Esophagus squamous epithelium (tissue), 5 donors: ENCODE measurements at regions not wholly inside any gene's neighbourhood (a gene's known extent, or its start where the extent isn't known, plus 50 kb on each side); places are given as distances from the start of the nearest gene placed in this dataset.
"Not testable (repeated sequence)": the region's sequence is repeated elsewhere in the genome, so short reads cannot be mapped to it uniquely, and the experiment has no call there.

Source experiments
- DNase-seq: peaks from one replicate; lab custom pipeline; 2025; lab: John Stamatoyannopoulos, UW
- H3K27ac ChIP-seq, 4 donors: fragments of 200-600 bp; sonication (generic); one replicate each; pipeline ENCODE4 v1.5.1; 2016 to 2019; ENCODE audit warnings: mild to moderate bottlenecking in 1 of 4
- H3K27me3 ChIP-seq, 4 donors: fragments of 200-600 bp; sonication (generic); 1 replicate in 3 of 4; 2 replicates in 1 of 4; pipeline versions ENCODE4 v1.5.1 to v1.6.0; 2017 to 2021; ENCODE audit warnings: antibody characterized with exemption in 1 of 4
- H3K36me3 ChIP-seq, 3 donors: fragments of 200-600 bp; sonication (generic); one replicate each; pipeline ENCODE4 v1.5.1; 2016 to 2019
- H3K4me1 ChIP-seq, 3 donors: fragments of 200-600 bp; sonication (generic); one replicate each; pipeline ENCODE4 v1.5.1; 2017 to 2019
- H3K4me3 ChIP-seq, 4 donors: fragments of 200-600 bp; sonication (generic); 1 replicate in 3 of 4; 2 replicates in 1 of 4; pipeline ENCODE4 v1.5.1; 2016 to 2019; ENCODE audit warnings: mild to moderate bottlenecking in 2 of 4, moderate library complexity in 1 of 4
- H3K9me3 ChIP-seq, 3 donors: fragments of 200-600 bp; sonication (generic); one replicate each; pipeline ENCODE4 v1.5.1; 2016 to 2019
- CTCF ChIP-seq, 6 experiments: fragments of 450-650 bp in 4 of 6; fragments of 200-600 bp in 2 of 6; sonication (generic) in 2 of 6; IDR thresholded peaks; one replicate each; pipeline ENCODE4 v1.5.1; 2016 to 2019; ENCODE audit warnings: antibody characterized with exemption in 6 of 6, mild to moderate bottlenecking in 4 of 6, moderate library complexity in 4 of 6
- POLR2A ChIP-seq, 4 donors: fragments of 450-650 bp; IDR thresholded peaks; one replicate each; pipeline ENCODE4 v1.6.1; 2017; ENCODE audit warnings: antibody characterized with exemption in 4 of 4, mild to moderate bottlenecking in 4 of 4, moderate library complexity in 3 of 4
- WGBS, 2 donors: methylation state at CpG; one replicate each; pipeline ENCODE4 v1.1.5; 2018; 5-methylcytosine and 5-hydroxymethylcytosine counted together
- intact Hi-C: fragments of 100-400 bp; cut with DNase I; formaldehyde crosslinking; loops from one replicate; pipeline ENCODE4 v1.15.0; 2022
- donor health status: DM: yes; HTN: yes; CAD: no.

DNA sequence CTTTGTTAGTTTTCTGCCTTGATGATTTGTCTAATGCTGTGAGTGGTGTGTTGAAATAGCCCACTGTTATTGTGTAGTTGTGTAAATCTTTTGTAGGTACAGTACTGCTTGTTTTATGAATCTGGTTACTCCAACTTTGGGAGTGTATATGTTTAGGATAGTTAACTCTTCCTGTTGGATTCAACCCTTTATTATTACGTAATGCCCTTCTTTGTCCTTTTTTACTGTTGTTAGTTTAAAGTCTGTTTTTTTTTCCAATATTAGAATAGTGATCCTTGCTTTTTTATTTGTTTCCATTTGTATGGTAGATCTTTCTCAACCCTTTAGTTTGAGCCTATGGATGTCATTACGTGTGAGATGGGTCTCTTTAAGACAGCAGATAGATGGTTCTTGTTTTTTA is 261.5 kb upstream of the CDH2 start:
- H3K27ac ChIP-seq = no peak overlapping the region
- no peaks in the 10 kb centered on the region for H3K36me3 ChIP-seq
- 45 to 58% methylated on average over 2 of the region's 2 CpGs for WGBS, 2 donors
- H3K9me3 ChIP-seq = peaks cover 0 to 12% (median 0%) of the 10 kb centered on the region in 3 donors
- H3K4me1 ChIP-seq = no peaks in the 10 kb centered on the region
- no peak for TF ChIP-seq POLR2A (IDR thresholded peaks at IDR 0.05)
- no peak for TF ChIP-seq CTCF (IDR thresholded peaks at IDR 0.05)
- DNase-seq = no peak
- H3K4me3 ChIP-seq = no peak overlapping the region
- H3K27me3 ChIP-seq = no peaks in the 10 kb centered on the region
- intact Hi-C loops = no loop called here

- Histone ChIP-seq H3K4me3 (no peak overlapping the region), H3K9me3 (no peaks in the 10 kb centered on the region), H3K27me3 (no peaks in the 10 kb centered on the region), H3K27ac (no peak overlapping the region), H3K36me3 (no peaks in the 10 kb centered on the region), H3K4me1 (no peaks in the 10 kb centered on the region)
- WGBS, 2 donors = 56 to 72% methylated on average over 5 of the region's 5 CpGs
- TF ChIP-seq POLR2A (IDR thresholded peaks at IDR 0.05) = no peak
- no peak for DNase-seq
- intact Hi-C loops = no loop called here
Observed at GRCh38 chr18:28432339-28432738, 255.4 kb upstream of the CDH2 start.

DNA sequence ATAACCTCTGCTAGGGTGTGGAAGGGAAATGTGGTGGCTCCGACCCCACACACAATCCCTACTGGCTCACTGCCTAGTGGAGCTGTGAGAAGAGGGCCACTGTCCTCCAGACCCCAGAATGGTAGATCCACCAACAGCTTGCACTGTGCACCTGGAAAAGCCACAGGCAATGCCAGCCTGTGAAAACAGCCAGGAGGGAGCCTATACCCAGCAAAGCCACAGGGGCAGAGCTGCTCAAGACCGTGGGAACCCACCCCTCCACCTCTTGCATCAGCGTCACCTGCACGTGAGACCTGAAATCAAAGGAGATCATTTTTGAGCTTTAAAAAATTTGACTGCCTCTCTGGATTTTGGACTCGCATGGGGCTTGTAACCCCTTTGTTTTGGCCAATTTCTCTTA is 249.0 kb upstream of the CDH2 start:
- TF ChIP-seq CTCF (IDR thresholded peaks at IDR 0.05) (no peak), POLR2A (IDR thresholded peaks at IDR 0.05) (no peak)
- no peak overlapping the region for H3K27ac ChIP-seq
- H3K27me3 ChIP-seq = no peaks in the 10 kb centered on the region
- intact Hi-C loops = no loop called here
- 76 to 83% methylated on average over 4 of the region's 5 CpGs for WGBS, 2 donors
- DNase-seq = no peak
- H3K4me3 ChIP-seq = no peak overlapping the region
- no peaks in the 10 kb centered on the region for H3K9me3 ChIP-seq
- no peaks in the 10 kb centered on the region for H3K36me3 ChIP-seq
- H3K4me1 ChIP-seq = no peaks in the 10 kb centered on the region

DNA sequence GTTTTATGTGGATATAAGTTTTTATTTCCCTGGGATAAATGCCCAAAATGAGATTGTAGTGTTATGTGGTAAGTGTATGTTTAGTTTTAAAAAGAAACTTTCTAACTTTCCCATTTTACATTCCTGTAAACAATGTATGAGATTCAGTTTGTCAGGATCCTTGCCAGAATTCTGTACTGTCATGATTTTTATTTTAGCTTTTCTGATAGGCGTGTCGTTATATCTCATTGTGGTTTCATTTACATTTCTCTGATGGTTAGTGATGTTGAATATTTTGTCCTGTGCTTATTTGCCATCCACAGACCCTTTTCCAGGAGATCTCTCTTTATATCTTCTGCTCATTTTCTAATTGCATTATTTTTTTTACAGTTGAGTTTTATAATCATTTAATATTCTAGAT is 245.6 kb upstream of the CDH2 start:
- H3K27ac ChIP-seq = no peak overlapping the region
- no peaks in the 10 kb centered on the region for H3K4me1 ChIP-seq
- DNase-seq = no peak
- intact Hi-C loops = no loop called here
- 78 to 91% methylated on average over 2 of the region's 2 CpGs for WGBS, 2 donors
- H3K36me3 ChIP-seq = no peaks in the 10 kb centered on the region
- no peaks in the 10 kb centered on the region for H3K9me3 ChIP-seq
- no peaks in the 10 kb centered on the region for H3K27me3 ChIP-seq
- TF ChIP-seq CTCF (IDR thresholded peaks at IDR 0.05) (no peak), POLR2A (IDR thresholded peaks at IDR 0.05) (no peak)
- H3K4me3 ChIP-seq = no peak overlapping the region

GRCh38 chr18:28421950-28422349 is 245.0 kb upstream of the CDH2 start:
- intact Hi-C loops, DNase-seq: not testable (repeated sequence)
- WGBS, 2 donors = no CpG with 5 or more reads among the region's 17 CpGs

DNA sequence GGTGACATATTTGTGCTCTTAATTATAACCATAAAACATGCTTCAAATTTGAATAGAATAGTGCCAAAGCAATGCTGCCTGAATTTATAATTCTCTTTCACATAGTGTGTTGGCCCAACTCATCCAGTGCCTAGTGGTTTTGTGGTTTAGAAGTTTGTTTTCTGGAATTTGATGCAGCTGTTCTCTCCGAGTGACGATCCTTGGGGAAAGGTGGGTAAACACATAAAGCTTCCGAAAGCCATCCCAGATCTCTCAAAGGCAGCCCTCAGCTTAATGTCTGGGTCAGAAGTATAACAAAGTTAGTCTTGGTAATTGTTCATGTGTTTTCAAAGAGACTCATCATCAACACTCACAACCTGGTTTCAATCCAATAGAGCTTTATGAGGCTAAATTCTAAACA is 235.6 kb upstream of the CDH2 start:
- intact Hi-C loops = no loop called here
- H3K9me3 ChIP-seq = no peaks in the 10 kb centered on the region
- H3K4me1 ChIP-seq = no peaks in the 10 kb centered on the region
- no peak overlapping the region for H3K4me3 ChIP-seq
- WGBS, 2 donors = 71 to 74% methylated on average over 3 of the region's 3 CpGs
- H3K27ac ChIP-seq = no peak overlapping the region
- TF ChIP-seq POLR2A (IDR thresholded peaks at IDR 0.05) = no peak
- no peak for TF ChIP-seq CTCF (IDR thresholded peaks at IDR 0.05)
- no peaks in the 10 kb centered on the region for H3K27me3 ChIP-seq
- DNase-seq = no peak
- no peaks in the 10 kb centered on the region for H3K36me3 ChIP-seq

More at GRCh38 chr18:28421950-28422349, 245.0 kb upstream of the CDH2 start:
- H3K4me1 ChIP-seq, H3K36me3 ChIP-seq, H3K4me3 ChIP-seq, H3K27me3 ChIP-seq, H3K27ac ChIP-seq, H3K9me3 ChIP-seq: not testable (repeated sequence)
